AG04450 (cell line): ENCODE measurements at regions not wholly inside any gene's neighbourhood (a gene's known extent, or its start where the extent isn't known, plus 50 kb on each side); places are given as distances from the start of the nearest gene placed in this dataset.

ENCODE experiments used
- CTCF ChIA-PET: fragments of 300-600, 350-600 bp; formaldehyde crosslinking; extraction: SDS; loops from one replicate; lab custom pipeline; 2022; ENCODE audit warnings: antibody characterized with exemption, inconsistent platforms; lab: Charles Lee
- POLR2A ChIA-PET: fragments of 350-600 bp; formaldehyde crosslinking; extraction: SDS; loops from one replicate; lab custom pipeline; 2021; ENCODE audit warnings: antibody characterized with exemption, inconsistent platforms; lab: Yijun Ruan, JAX
- DNase-seq: peaks from one replicate; pipeline ENCODE4 v3.0.0-alpha.2; 2011; ENCODE audit warnings: low read depth, low spot score
- H3K27ac ChIP-seq: one replicate; pipeline ENCODE4 v1.5.1; 2012; ENCODE audit warnings: low read depth, low read length, control low read depth
- H3K27me3 ChIP-seq: one replicate; pipeline ENCODE4 v1.6.0; 2012; ENCODE audit warnings: low read length; ENCODE audit not compliant: control insufficient read depth, insufficient read depth
- H3K4me3 ChIP-seq: 2 replicates; pipeline ENCODE4 v1.5.1; 2011; ENCODE audit warnings: mild to moderate bottlenecking, low read depth, low read length, control low read depth
- H3K9me3 ChIP-seq: 2 replicates; pipeline ENCODE4 v1.5.1; 2012; ENCODE audit warnings: low read length; ENCODE audit not compliant: control insufficient read depth, insufficient read depth
- TF ChIP-seq, protein P1 (sequence below): IDR thresholded peaks from 2 replicates; pipeline ENCODE4 v1.5.1; 2011; ENCODE audit warnings: low read depth, low read length, control low read depth, inconsistent platforms

DNA sequence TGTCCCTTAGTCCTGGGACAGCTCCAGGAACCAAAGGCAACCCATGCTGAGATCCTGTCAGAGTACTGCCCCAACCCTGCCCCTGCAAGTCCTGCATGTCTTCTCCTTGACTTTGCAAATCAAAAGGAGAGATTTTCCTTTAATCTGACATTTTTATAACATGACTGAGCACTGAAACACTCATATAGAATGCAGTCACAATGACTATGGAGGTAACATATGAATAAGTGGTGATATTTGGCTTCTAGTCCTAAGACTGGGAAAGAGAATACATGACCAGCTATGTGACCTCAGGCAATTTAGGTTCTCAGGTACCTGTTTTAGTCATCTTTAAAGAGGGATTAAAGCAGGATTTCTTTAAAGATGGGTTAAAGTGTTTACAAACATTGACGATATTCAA lies 941.6 kb upstream of the CDH8 start:
- DNase-seq = no peak
- ChIA-PET POLR2A (no interaction called here), CTCF (no interaction called here)
- H3K9me3 ChIP-seq = peaks cover 6% of the 10 kb centered on the region; the same call in 1 of the 2 replicates
- H3K4me3 ChIP-seq = no peak overlapping the region
- TF ChIP-seq, protein P1, sequence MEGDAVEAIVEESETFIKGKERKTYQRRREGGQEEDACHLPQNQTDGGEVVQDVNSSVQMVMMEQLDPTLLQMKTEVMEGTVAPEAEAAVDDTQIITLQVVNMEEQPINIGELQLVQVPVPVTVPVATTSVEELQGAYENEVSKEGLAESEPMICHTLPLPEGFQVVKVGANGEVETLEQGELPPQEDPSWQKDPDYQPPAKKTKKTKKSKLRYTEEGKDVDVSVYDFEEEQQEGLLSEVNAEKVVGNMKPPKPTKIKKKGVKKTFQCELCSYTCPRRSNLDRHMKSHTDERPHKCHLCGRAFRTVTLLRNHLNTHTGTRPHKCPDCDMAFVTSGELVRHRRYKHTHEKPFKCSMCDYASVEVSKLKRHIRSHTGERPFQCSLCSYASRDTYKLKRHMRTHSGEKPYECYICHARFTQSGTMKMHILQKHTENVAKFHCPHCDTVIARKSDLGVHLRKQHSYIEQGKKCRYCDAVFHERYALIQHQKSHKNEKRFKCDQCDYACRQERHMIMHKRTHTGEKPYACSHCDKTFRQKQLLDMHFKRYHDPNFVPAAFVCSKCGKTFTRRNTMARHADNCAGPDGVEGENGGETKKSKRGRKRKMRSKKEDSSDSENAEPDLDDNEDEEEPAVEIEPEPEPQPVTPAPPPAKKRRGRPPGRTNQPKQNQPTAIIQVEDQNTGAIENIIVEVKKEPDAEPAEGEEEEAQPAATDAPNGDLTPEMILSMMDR = no peak
- no peaks in the 10 kb centered on the region for H3K27me3 ChIP-seq
- H3K27ac ChIP-seq = no peak overlapping the region

- Histone ChIP-seq H3K4me3 (no peak overlapping the region), H3K27me3 (no peaks in the 10 kb centered on the region), H3K9me3 (peaks cover 6% of the 10 kb centered on the region; the same call in 1 of the 2 replicates), H3K27ac (no peak overlapping the region)
- no peak for DNase-seq
- CTCF ChIA-PET = no interaction called here
- POLR2A ChIA-PET = no interaction called here
- TF ChIP-seq, protein P1 = no peak
Observed at GRCh38 chr16:62974424-62974823, 938.2 kb upstream of the CDH8 start.

- no peak for DNase-seq
- CTCF ChIA-PET = no interaction called here
- Histone ChIP-seq H3K9me3 (peaks cover 5% of the 10 kb centered on the region), H3K4me3 (no peak overlapping the region), H3K27ac (no peak overlapping the region), H3K27me3 (no peaks in the 10 kb centered on the region)
- POLR2A ChIA-PET = no interaction called here
- TF ChIP-seq, protein P1 = no peak
Observed at GRCh38 chr16:62970851-62971250, 934.6 kb upstream of the CDH8 start.

- TF ChIP-seq, protein P1 = no peak
- ChIA-PET POLR2A (no interaction called here), CTCF (no interaction called here)
- no peak overlapping the region for H3K27ac ChIP-seq
- no peaks in the 10 kb centered on the region for H3K27me3 ChIP-seq
- DNase-seq = no peak
- H3K9me3 ChIP-seq = peaks cover 5% of the 10 kb centered on the region
- no peak overlapping the region for H3K4me3 ChIP-seq
Observed at GRCh38 chr16:62969711-62970318, 933.6 kb upstream of the CDH8 start.

DNA sequence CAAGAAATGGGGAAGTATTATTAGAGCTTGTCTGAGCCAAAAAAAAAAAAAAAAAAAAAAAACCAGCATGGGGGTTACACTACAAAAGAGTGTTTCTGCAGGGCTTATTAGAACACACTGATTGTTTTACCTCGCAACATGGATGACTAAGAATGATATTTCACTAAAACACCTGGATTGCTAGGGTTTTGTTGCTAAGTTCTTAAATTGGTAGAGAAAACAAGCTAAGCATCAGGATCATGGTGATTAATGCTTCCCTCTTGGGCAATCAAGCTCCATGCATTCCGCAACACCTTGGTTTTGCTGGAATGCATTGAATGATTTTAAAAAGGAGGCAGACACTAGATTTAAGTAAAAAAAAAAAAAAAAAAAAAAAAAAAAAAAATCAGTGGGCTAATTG lies 931.4 kb upstream of the CDH8 start:
- TF ChIP-seq, protein P1 = no peak
- peaks cover 5% of the 10 kb centered on the region for H3K9me3 ChIP-seq
- no peaks in the 10 kb centered on the region for H3K27me3 ChIP-seq
- DNase-seq = no peak
- H3K4me3 ChIP-seq = no peak overlapping the region
- CTCF ChIA-PET = no interaction called here
- POLR2A ChIA-PET = no interaction called here
- H3K27ac ChIP-seq = no peak overlapping the region
